A673 (cell line): ENCODE measurements at regions not wholly inside any gene's neighbourhood (a gene's known extent, or its start where the extent isn't known, plus 50 kb on each side); places are given as distances from the start of the nearest gene placed in this dataset.

Source experiments
- CTCF ChIP-seq: fragments of 300-800, 200-600 bp; sonication (generic); conservative IDR thresholded peaks from 2 replicates; pipeline ENCODE4 v1.5.1; 2017; ENCODE audit warnings: low read depth, mild to moderate bottlenecking, antibody characterized with exemption, low read length, moderate library complexity, mixed read lengths
- EZH2 ChIP-seq: fragments of 200-600 bp; sonication (generic); IDR thresholded peaks from 2 replicates; pipeline ENCODE4 v1.6.1; 2017; ENCODE audit warnings: borderline replicate concordance, low read depth, mild to moderate bottlenecking, mixed read lengths, antibody characterized with exemption, low read length; ENCODE audit not compliant: poor library complexity, severe bottlenecking

GRCh38 chr1:96234299-96234698 lies 487.3 kb upstream of the PTBP2 start:
- TF ChIP-seq CTCF (no peak), EZH2 (no peak)
